ENCODE measurements at regions not wholly inside any gene's neighbourhood (a gene's known extent, or its start where the extent isn't known, plus 50 kb on each side); places are given as distances from the start of the nearest gene placed in this dataset.

DNA sequence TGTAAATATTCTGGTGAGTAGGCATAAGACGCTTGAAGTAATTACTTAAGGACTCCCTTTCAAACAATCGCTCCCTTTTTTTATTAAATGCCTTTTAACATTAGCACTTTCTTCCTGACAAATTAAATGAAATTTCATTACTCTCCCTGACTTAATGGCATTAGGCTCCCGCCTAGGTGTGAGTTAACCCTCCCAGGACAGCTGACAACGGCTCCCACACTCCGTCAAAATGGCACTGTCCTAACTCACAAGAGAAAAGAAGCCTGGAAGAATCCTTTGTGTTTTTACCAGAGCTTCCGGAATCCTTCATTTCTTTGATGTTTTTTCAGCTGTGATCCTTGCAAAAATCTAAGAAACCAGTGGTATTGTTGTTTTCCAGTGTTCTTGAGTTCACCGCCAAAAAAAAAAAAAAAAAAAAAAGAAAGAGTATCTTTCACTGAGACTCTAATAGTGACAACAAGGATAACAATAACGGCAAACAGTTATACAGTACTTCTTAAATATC lies 861.0 kb upstream of the NR2F2 start:
- TF ChIP-seq, protein P1, sequence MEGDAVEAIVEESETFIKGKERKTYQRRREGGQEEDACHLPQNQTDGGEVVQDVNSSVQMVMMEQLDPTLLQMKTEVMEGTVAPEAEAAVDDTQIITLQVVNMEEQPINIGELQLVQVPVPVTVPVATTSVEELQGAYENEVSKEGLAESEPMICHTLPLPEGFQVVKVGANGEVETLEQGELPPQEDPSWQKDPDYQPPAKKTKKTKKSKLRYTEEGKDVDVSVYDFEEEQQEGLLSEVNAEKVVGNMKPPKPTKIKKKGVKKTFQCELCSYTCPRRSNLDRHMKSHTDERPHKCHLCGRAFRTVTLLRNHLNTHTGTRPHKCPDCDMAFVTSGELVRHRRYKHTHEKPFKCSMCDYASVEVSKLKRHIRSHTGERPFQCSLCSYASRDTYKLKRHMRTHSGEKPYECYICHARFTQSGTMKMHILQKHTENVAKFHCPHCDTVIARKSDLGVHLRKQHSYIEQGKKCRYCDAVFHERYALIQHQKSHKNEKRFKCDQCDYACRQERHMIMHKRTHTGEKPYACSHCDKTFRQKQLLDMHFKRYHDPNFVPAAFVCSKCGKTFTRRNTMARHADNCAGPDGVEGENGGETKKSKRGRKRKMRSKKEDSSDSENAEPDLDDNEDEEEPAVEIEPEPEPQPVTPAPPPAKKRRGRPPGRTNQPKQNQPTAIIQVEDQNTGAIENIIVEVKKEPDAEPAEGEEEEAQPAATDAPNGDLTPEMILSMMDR (IDR thresholded peaks at IDR 0.05), result no peak
- TF ChIP-seq POLR2A (IDR thresholded peaks at IDR 0.05), result no peak

Measured in body of pancreas (tissue), 4 donors.